ENCODE measurements at regions not wholly inside any gene's neighbourhood (a gene's known extent, or its start where the extent isn't known, plus 50 kb on each side); places are given as distances from the start of the nearest gene placed in this dataset.

GRCh38 chr3:87173071-87173470, 54.0 kb upstream of the CHMP2B start:
- peaks cover 0 to 4% (median 0%) of the 10 kb centered on the region in 4 experiments for H3K27me3 ChIP-seq (replicated peaks in 1 of 4; ENCODE audit: control extremely low read depth in 1 of 4, control insufficient read depth in 3 of 4, insufficient read depth in 4 of 4, low read length in 3 of 4)
- H3K27ac ChIP-seq (ENCODE audit: low read length in 2 of 2): no peak overlapping the region
- CTCF ChIA-PET: no interaction called here
- no peak for ATAC-seq (ENCODE audit: low read depth)
- no peak overlapping the region for H3K4me3 ChIP-seq (ENCODE audit: control extremely low read depth in 1 of 5, extremely low read depth in 1 of 5, insufficient read depth in 1 of 5, low read depth in 2 of 5, low read length in 4 of 5)
- H4K20me1 ChIP-seq (ENCODE audit: control insufficient read depth, insufficient read depth, low read length, poor library complexity, severe bottlenecking): no peaks in the 10 kb centered on the region
- H3K4me2 ChIP-seq (replicated peaks; ENCODE audit: low read depth, low read length, poor library complexity, severe bottlenecking): no peak overlapping the region
- Mint-ChIP-seq H3K27me3 (peaks cover 3% of the 10 kb centered on the region), H3K4me1 (no peaks in the 10 kb centered on the region), H3K9me3 (ENCODE audit: insufficient read depth) (no peaks in the 10 kb centered on the region), H3K27ac (no peak overlapping the region), H3K4me3 (no peak overlapping the region)
- DNase-seq: no peak
- H3K4me1 ChIP-seq (ENCODE audit: control insufficient read depth in 2 of 2, insufficient read depth in 2 of 2, low read length in 2 of 2): no peaks in the 10 kb centered on the region
- POLR2A ChIA-PET: no interaction called here
- WGBS (ENCODE audit: insufficient coverage): 100% methylated on average over 3 of the region's 3 CpGs
- no peaks in the 10 kb centered on the region for H3K36me3 ChIP-seq (replicated peaks in 1 of 2; ENCODE audit: control extremely low read depth in 1 of 2, control insufficient read depth in 1 of 2, extremely low read depth in 1 of 2, insufficient read depth in 2 of 2, low read length in 1 of 2)
- H3K9ac ChIP-seq (ENCODE audit: low read length): no peak overlapping the region
- TF ChIP-seq, protein P1, sequence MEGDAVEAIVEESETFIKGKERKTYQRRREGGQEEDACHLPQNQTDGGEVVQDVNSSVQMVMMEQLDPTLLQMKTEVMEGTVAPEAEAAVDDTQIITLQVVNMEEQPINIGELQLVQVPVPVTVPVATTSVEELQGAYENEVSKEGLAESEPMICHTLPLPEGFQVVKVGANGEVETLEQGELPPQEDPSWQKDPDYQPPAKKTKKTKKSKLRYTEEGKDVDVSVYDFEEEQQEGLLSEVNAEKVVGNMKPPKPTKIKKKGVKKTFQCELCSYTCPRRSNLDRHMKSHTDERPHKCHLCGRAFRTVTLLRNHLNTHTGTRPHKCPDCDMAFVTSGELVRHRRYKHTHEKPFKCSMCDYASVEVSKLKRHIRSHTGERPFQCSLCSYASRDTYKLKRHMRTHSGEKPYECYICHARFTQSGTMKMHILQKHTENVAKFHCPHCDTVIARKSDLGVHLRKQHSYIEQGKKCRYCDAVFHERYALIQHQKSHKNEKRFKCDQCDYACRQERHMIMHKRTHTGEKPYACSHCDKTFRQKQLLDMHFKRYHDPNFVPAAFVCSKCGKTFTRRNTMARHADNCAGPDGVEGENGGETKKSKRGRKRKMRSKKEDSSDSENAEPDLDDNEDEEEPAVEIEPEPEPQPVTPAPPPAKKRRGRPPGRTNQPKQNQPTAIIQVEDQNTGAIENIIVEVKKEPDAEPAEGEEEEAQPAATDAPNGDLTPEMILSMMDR (IDR thresholded peaks at IDR 0.05): no peak
- no peak for TF ChIP-seq EZH2 (IDR thresholded peaks at IDR 0.05; ENCODE audit: borderline replicate concordance, insufficient read depth, low read depth, low read length, poor library complexity, severe bottlenecking)
- intact Hi-C loops (cut with micrococcal nuclease): no loop called here
- no peaks in the 10 kb centered on the region for H3K9me3 ChIP-seq (ENCODE audit: control extremely low read depth in 1 of 3, control insufficient read depth in 2 of 3, insufficient read depth in 1 of 3, low read length in 2 of 3)
- H3K79me2 ChIP-seq (ENCODE audit: control insufficient read depth, insufficient read depth, low read length): no peaks in the 10 kb centered on the region
- no peak overlapping the region for H2AFZ ChIP-seq (ENCODE audit: insufficient read depth, low read depth, low read length, poor library complexity, severe bottlenecking)

- Mint-ChIP-seq H3K27ac (no peak overlapping the region), H3K4me3 (peak overlapping the region; percentile 35), H3K27me3 (peaks cover 9% of the 10 kb centered on the region), H3K4me1 (peaks cover 2% of the 10 kb centered on the region), H3K9me3 (ENCODE audit: insufficient read depth) (no peaks in the 10 kb centered on the region)
- DNase-seq: peak; percentile 47
- H3K4me3 ChIP-seq (ENCODE audit: control extremely low read depth in 1 of 5, extremely low read depth in 1 of 5, insufficient read depth in 1 of 5, low read depth in 2 of 5, low read length in 4 of 5): no peak overlapping the region
- peak; percentile 33 for ATAC-seq (ENCODE audit: low read depth)
- H3K36me3 ChIP-seq (replicated peaks in 1 of 2; ENCODE audit: control extremely low read depth in 1 of 2, control insufficient read depth in 1 of 2, extremely low read depth in 1 of 2, insufficient read depth in 2 of 2, low read length in 1 of 2): no peaks in the 10 kb centered on the region
- H3K9me3 ChIP-seq (ENCODE audit: control extremely low read depth in 1 of 3, control insufficient read depth in 2 of 3, insufficient read depth in 1 of 3, low read length in 2 of 3): no peaks in the 10 kb centered on the region
- ChIA-PET POLR2A (no interaction called here), CTCF (interaction anchor here (0.7 to 1.7 kb wide), 6 partner anchors 9 to 466 kb away, joined by 3 to 7 read pairs (median 3); no protein-coding TSS in a partner anchor)
- TF ChIP-seq, protein P1 (IDR thresholded peaks at IDR 0.05): peak; percentile 85
- TF ChIP-seq EZH2 (IDR thresholded peaks at IDR 0.05; ENCODE audit: borderline replicate concordance, insufficient read depth, low read depth, low read length, poor library complexity, severe bottlenecking): no peak
- peak overlapping the region; percentile 33 for H3K4me2 ChIP-seq (replicated peaks; ENCODE audit: low read depth, low read length, poor library complexity, severe bottlenecking)
- no peaks in the 10 kb centered on the region for H3K79me2 ChIP-seq (ENCODE audit: control insufficient read depth, insufficient read depth, low read length)
- H4K20me1 ChIP-seq (ENCODE audit: control insufficient read depth, insufficient read depth, low read length, poor library complexity, severe bottlenecking): no peaks in the 10 kb centered on the region
- 38% methylated on average over 8 of the region's 11 CpGs for WGBS (ENCODE audit: insufficient coverage)
- H2AFZ ChIP-seq (ENCODE audit: insufficient read depth, low read depth, low read length, poor library complexity, severe bottlenecking): no peak overlapping the region
- no peak overlapping the region for H3K27ac ChIP-seq (ENCODE audit: low read length in 2 of 2)
- H3K4me1 ChIP-seq (ENCODE audit: control insufficient read depth in 2 of 2, insufficient read depth in 2 of 2, low read length in 2 of 2): peaks cover 0 to 2% of the 10 kb centered on the region in 2 donors
- intact Hi-C loops (cut with micrococcal nuclease): loop anchor here (5.0 kb wide), 1 partner anchor 466 kb away; no protein-coding TSS in a partner anchor
- no peak overlapping the region for H3K9ac ChIP-seq (ENCODE audit: low read length)
- H3K27me3 ChIP-seq (replicated peaks in 1 of 4; ENCODE audit: control extremely low read depth in 1 of 4, control insufficient read depth in 3 of 4, insufficient read depth in 4 of 4, low read length in 3 of 4): no peaks in the 10 kb centered on the region
Measured at GRCh38 chr3:87167628-87168456, 59.3 kb upstream of the CHMP2B start.
